Tibial nerve (tissue), 4 donors: ENCODE measurements at regions not wholly inside any gene's neighbourhood (a gene's known extent, or its start where the extent isn't known, plus 50 kb on each side); places are given as distances from the start of the nearest gene placed in this dataset.

ENCODE experiments used
- CTCF ChIP-seq, 5 experiments: fragments of 200-600 bp in 3 of 5; fragments of 450-650 bp in 2 of 5; sonication (generic) in 3 of 5; IDR thresholded peaks; one replicate each; pipeline ENCODE4 v1.5.1; 2016 to 2019; ENCODE audit warnings: antibody characterized with exemption in 5 of 5, mild to moderate bottlenecking in 3 of 5, moderate library complexity in 2 of 5
- EP300 ChIP-seq, 2 donors: sonication (generic); formaldehyde crosslinking; IDR thresholded peaks; one replicate each; pipeline ENCODE4 v1.6.1; 2017; ENCODE audit warnings: antibody characterized with exemption in 2 of 2, mild to moderate bottlenecking in 1 of 2
- POLR2A ChIP-seq, 2 donors: fragments of 450-650 bp; IDR thresholded peaks; one replicate each; pipeline ENCODE4 v1.6.1; 2017; ENCODE audit warnings: antibody characterized with exemption in 2 of 2, mild to moderate bottlenecking in 2 of 2, moderate library complexity in 2 of 2

- TF ChIP-seq CTCF (IDR thresholded peaks at IDR 0.05) (no peak), POLR2A (IDR thresholded peaks at IDR 0.05) (no peak), EP300 (IDR thresholded peaks at IDR 0.05) (no peak)
Observed at GRCh38 chr5:84550222-84550621, 165.5 kb upstream of the EDIL3 start.
